NCI-H82 (cell line): ENCODE measurements at regions not wholly inside any gene's neighbourhood (a gene's known extent, or its start where the extent isn't known, plus 50 kb on each side); places are given as distances from the start of the nearest gene placed in this dataset.
"Not testable (repeated sequence)": the region's sequence is repeated elsewhere in the genome, so short reads cannot be mapped to it uniquely, and the experiment has no call there.

Experiments used
- DNase-seq: peaks from one replicate; lab custom pipeline; 2025; lab: John Stamatoyannopoulos, UW

- DNase-seq, result no peak
Observed at GRCh38 chr3:194950906-194951628, 265.4 kb downstream of the FAM43A start.

- DNase-seq, result not testable (repeated sequence)
Observed at GRCh38 chr3:194951629-194951920, 265.9 kb downstream of the FAM43A start.

GRCh38 chr3:194951931-194952582, 266.4 kb downstream of the FAM43A start:
- no peak for DNase-seq

GRCh38 chr3:194952841-194953241, 267.2 kb downstream of the FAM43A start:
- DNase-seq, result no peak

- no peak for DNase-seq
Observed at GRCh38 chr3:194953291-194953690, 267.6 kb downstream of the FAM43A start.

GRCh38 chr3:194955546-194955945, 269.9 kb downstream of the FAM43A start:
- DNase-seq, result no peak

- no peak for DNase-seq
Observed at GRCh38 chr3:194955979-194956696, 270.5 kb downstream of the FAM43A start.

GRCh38 chr3:194956697-194957396, 271.2 kb downstream of the FAM43A start:
- DNase-seq, result no peak

GRCh38 chr3:194957743-194958240, 272.1 kb downstream of the FAM43A start:
- peak; percentile 65 for DNase-seq

GRCh38 chr3:194959217-194959616, 273.5 kb downstream of the FAM43A start:
- no peak for DNase-seq

GRCh38 chr3:194959666-194960065, 274.0 kb downstream of the FAM43A start:
- DNase-seq, result not testable (repeated sequence)

- DNase-seq, result no peak
Observed at GRCh38 chr3:194960446-194961032, 274.9 kb downstream of the FAM43A start.

- no peak for DNase-seq
Observed at GRCh38 chr3:194961149-194961548, 275.5 kb downstream of the FAM43A start.

GRCh38 chr3:194961571-194961970, 275.9 kb downstream of the FAM43A start:
- no peak for DNase-seq

GRCh38 chr3:194962056-194962455, 276.4 kb downstream of the FAM43A start:
- DNase-seq, result no peak

GRCh38 chr3:194964809-194965208, 279.1 kb downstream of the FAM43A start:
- no peak for DNase-seq

GRCh38 chr3:194967151-194968117, 281.8 kb downstream of the FAM43A start:
- DNase-seq, result peak; percentile 72

- no peak for DNase-seq
Observed at GRCh38 chr3:194970066-194970465, 284.4 kb downstream of the FAM43A start.

- DNase-seq, result no peak
Observed at GRCh38 chr3:194971009-194971408, 285.3 kb downstream of the FAM43A start.

- DNase-seq, result no peak
Observed at GRCh38 chr3:194971965-194972364, 286.3 kb downstream of the FAM43A start.

GRCh38 chr3:194972641-194973040, 287.0 kb downstream of the FAM43A start:
- DNase-seq, result peak; percentile 22
